ENCODE measurements at regions not wholly inside any gene's neighbourhood (a gene's known extent, or its start where the extent isn't known, plus 50 kb on each side); places are given as distances from the start of the nearest gene placed in this dataset.

DNA sequence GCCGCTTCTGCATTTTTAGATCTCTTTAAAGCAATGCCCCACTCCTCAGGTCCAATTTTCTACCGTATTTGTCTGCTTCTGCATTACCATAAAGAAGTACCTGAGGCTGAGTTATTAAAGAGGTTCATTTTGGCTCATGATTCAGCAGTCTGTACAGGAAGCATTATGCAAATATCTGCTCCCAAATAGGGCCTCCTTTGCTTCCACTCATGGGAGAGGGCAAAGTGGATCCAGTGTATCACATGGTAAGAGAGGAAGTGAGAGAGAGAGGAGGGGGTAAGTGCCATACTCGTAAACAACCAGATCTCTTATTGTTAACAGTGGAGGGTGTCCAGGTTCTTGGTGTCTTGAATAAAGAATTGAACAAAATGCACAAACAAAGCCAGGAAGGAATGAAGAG is 316.1 kb upstream of the SEL1L start:
- DNase-seq: no peak

- no peak for DNase-seq
Measured at GRCh38 chr14:81855007-81855406, 321.4 kb upstream of the SEL1L start.

DNA sequence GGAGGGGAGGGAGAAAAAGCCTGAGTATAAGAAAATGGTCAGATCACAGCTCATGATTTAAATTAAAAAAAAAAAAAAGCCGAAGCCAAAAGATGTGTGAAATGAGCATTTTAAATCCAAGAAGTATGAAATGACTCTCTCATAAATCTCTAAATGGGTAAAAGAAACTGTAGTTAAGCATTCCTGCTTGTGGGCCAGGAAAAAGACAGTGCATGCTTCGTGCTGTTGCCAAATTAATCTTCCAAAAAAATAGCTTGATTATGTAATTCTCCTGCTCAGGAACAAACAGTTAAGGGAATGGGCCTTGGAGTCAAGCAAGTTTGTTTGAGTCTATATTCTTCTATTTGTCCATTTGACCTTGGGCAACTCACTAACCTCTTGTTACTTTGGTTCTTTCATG is 325.4 kb upstream of the SEL1L start:
- no peak for DNase-seq

DNA sequence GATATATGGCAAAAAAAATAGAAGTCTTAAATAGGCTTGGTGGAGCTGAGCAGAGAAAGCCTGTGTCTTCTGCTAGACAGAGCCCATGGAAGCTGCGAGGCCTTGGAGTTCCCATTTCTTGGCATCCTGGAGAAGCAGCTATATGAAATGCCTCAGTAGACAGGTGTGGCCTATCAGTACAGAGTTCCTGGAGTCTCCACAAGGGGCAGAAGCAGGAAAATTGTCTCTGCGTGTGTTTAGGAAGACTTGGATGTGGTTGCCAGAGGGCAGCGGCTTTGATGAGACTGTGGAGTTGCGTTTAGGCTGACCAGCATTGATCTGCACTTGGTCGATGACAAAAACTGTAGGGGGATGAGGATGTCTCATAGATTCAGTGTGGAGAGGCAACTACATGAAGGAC is 334.5 kb upstream of the SEL1L start:
- DNase-seq: no peak

- no peak for DNase-seq
Measured at GRCh38 chr14:81871706-81872105, 338.1 kb upstream of the SEL1L start.

DNA sequence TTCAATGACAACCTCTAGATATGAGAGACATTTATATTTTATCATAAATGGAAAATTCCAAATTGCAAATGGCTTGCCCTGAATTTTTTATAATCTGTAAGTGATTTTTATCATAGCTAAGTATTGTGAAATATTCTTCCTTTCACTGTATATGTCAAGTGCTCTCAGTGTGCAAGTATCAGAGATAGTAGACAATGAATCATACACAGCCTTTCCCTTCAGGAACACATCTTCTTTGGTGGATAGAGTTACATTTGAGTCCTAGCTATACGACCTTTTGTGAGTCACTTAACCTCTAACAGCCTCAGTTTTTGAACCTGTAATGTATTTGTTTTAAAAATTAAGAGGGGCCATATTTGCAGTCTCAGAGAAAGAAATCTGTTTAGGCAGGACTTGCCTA is 350.7 kb upstream of the SEL1L start:
- no peak for DNase-seq

DNA sequence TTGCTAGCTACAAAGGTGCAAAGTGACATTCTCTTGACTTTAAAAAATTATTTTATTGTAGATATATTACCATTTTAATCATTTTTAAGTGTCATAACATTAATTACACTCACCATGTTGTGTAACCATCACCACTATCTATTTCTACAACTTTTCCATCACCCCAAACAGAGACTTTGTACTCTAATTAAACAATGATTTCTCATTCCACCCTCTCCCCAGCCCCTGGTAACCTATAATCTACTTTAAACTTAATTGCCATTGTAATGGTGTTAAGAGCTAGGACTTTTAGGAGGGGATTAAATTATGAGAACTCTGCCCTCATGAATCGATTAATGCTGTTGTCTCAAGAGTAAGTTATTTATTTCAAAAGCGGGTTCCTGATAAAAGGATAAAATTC is 352.9 kb upstream of the SEL1L start:
- DNase-seq: no peak

DNA sequence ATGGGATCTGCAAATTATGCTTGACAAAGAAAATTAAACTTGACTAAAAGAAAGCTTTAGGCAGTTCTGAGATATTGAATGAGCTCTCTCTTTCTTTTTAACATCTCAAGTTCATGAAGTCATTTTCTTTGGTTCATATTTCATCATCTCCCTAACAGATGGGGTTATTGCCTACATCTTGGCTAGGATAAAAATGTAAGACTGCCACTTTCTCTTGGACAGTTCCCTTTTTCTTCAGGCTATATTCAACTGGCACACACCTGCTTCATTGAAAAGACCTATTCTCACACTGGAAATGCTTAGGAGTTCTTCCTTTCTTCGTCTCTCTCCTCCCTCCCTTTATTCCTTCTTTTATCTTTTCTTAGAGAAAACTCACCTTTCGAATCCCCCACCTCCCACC is 355.9 kb upstream of the SEL1L start:
- DNase-seq: no peak

GRCh38 chr14:81890020-81890419 is 356.4 kb upstream of the SEL1L start:
- no peak for DNase-seq

- no peak for DNase-seq
Measured at GRCh38 chr14:81903477-81903876, 369.8 kb upstream of the SEL1L start.

GRCh38 chr14:81927070-81927469 is 393.4 kb upstream of the SEL1L start:
- DNase-seq: no peak

DNA sequence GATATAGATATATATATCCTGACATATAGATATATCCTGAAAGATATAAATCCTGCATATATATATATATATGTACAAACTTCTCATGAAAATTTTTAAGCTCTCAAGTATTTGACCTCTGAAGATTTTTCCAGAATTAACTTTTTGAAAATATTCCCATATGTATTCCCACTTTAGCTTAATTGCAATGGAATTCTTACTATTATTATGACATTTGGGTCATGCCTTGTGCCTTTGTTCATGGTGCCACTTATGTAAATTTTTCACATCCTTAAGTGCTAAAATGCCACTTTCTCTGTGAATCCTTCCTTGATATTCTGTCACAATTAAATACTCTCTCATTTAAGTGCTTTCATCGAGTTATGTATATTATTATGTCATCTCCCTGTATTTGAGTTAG is 398.2 kb upstream of the SEL1L start:
- no peak for DNase-seq

GRCh38 chr14:81936348-81936747 is 402.7 kb upstream of the SEL1L start:
- DNase-seq: no peak

DNA sequence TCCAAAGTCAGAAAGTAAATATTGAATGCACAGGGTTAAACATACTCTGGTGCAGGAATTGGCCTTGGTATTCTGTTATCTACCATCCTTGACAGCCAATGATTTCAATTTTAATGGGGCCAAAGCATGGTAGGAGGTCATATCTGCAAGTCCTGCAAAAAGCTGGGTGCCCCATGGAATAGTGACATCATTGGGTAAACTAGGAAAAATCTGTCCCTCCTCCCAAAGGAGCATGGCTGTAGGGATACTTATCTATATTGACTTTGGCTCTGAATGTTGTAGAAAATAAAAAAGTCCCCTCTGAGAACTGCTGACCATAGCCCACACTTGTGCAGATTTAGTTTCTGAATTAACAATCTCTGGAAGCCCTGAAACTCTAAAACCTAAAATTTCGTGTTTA is 403.2 kb upstream of the SEL1L start:
- DNase-seq: no peak

DNA sequence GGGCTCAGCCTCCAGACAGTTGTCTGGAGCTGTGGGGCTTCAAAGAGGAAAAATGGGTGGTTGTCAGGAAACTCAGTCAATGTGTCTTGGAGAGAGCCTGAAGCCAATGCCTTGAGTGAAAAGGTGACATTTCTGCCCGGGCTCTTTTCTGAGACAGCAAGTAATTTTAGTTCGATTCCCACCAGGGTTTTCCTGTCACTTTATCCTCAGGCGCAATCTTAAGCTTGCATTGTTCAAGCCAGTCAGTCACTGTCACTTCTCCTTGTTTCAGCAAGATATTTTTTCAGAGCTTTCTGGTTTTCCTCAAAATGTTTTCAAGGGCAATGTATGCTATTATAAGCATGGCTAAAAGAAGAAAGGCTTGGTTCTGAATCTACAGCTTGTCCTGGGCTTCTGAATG is 404.7 kb upstream of the SEL1L start:
- DNase-seq: no peak

GRCh38 chr14:81940651-81941050 is 407.0 kb upstream of the SEL1L start:
- DNase-seq: no peak

- no peak for DNase-seq
Measured at GRCh38 chr14:81942071-81942470, 408.4 kb upstream of the SEL1L start.

DNA sequence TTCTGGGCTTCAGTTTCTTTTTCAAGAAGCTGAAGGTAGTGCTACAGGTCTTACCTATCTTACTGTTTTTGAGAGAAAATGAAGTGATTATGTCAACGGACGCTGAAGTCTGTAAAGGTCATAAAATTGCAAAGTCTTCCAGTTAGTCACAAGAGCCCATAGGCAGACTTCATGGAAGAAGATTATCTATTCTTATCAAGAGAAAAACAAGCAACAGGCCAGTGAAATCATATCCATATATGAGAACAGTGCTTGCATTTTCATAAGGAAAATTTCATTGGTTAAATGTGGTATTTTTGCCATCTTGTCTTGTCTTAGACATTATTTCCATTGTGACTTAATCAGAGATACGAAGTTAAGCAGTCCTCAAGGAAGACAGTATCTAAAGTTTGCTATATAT is 412.7 kb upstream of the SEL1L start:
- DNase-seq: no peak

- no peak for DNase-seq
Measured at GRCh38 chr14:81946834-81947798, 413.5 kb upstream of the SEL1L start.

GRCh38 chr14:81952917-81953316 is 419.3 kb upstream of the SEL1L start:
- no peak for DNase-seq

DNA sequence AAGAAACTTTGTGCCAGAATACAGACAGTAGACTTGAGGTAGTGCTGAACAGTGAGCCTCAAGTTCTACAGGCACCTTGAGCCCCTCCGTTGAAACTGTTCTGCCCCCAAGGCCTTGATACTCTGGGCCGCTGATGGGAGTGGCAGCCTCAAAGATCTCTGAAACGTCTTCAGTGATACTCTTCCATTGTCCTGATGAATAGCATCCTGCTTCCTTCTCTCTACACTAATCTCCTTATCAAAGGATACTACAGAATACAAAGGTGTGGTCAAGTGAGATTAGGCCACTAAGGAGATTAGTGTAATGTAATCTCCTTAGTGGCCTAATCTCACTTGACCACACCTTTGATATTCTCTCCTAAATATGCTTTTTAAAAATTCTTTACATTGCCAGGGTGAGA is 419.8 kb upstream of the SEL1L start:
- DNase-seq: no peak

DNA sequence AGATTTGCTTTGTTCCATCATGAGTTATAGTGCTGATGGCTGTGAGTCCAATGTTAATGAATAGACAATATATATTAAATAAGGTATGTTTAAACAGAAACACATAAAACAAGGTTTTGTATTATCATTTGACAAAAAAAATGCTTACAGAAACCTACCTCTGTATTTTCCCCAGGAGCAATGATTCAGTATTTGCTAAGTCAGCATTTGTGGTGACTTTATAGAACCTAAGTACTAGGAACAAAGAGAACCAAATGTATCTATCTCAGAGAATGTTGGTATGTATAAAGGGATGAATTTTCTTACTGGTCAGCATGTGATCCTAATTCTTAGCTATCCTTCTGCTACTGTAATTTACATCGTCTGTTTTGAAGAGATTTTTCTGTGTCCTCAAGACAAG is 421.5 kb upstream of the SEL1L start:
- DNase-seq: no peak

GRCh38 chr14:81960781-81961180 is 427.1 kb upstream of the SEL1L start:
- DNase-seq: no peak

DNA sequence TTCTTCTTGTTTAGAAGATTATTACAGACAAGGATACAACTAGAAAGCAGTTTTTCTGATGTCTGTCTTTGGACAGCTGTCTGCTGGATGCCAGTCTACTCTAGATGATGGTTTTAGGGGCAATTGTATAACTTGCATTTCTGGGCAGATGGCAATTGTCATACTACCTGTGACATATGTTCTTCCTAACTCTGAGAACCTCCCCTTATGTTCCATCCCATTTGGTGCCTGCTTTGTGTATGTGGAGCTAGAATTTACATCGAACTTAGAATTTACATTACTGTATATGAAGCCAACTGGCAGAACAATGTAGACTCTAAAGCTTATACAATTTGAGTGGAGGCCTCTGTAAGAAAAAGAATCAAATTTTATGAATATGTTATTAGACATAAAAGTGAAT is 430.2 kb upstream of the SEL1L start:
- DNase-seq: no peak

DNA sequence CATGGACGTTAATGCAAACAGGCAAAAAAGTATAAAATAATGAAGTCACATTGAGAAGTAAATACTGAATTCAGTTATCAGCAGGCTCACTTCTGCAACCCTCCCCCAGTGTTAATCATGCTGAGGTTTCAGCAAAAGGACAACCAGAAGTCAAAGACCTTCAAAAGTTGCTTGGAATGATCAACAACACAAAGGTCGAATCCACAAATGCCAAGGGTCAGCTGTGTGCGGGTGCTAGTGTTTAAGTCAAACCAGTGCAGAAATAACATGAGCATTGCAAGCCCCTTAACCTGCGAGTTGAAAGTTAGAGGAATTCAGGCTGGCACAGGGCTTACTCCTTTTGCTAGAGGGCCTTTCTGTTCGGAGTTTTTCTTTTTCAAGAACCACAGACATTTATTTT is 436.7 kb upstream of the SEL1L start:
- DNase-seq: no peak

Measured in stimulated activated CD4-positive, alpha-beta T cell treated with anti-CD3 and anti-CD28 coated beads, Interleukin-2, amount 100 ng/mL, for 24 hours (primary cell).